GM12892 (cell line): ENCODE measurements at regions not wholly inside any gene's neighbourhood (a gene's known extent, or its start where the extent isn't known, plus 50 kb on each side); places are given as distances from the start of the nearest gene placed in this dataset.

Experiments used
- POLR2A ChIP-seq: IDR thresholded peaks from 2 replicates; pipeline ENCODE4 v1.6.1; 2011; ENCODE audit warnings: low read depth, low read length, control low read depth
- POLR2AphosphoS5 ChIP-seq: IDR thresholded peaks from 2 replicates; pipeline ENCODE4 v1.6.1; 2011; ENCODE audit warnings: low read depth, low read length, control low read depth
- TAF1 ChIP-seq: IDR thresholded peaks from 2 replicates; pipeline ENCODE4 v1.6.1; 2011; ENCODE audit warnings: low read depth, mild to moderate bottlenecking, control low read depth, low read length, borderline replicate concordance

DNA sequence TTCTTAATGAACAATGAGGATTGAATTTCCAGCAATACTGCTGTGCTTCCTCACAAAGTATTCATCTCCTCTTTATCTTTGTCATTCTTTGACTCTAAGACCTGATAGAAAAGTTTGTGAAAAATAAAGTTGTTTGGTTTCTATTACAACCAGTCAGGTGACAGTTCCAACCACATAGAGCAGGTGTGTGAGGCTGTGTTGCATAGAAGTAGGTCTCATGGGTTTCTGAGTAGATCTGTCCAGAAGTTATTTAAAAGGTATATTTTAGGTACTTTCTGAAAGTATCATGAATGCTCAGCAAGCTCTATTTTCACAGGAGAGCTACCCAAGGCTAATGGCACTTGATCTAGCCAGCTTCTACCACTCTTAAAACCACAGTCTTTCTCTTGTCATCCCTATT is 637.0 kb downstream of the DNAH5 start:
- TF ChIP-seq POLR2A, result no peak
- TF ChIP-seq POLR2AphosphoS5, result no peak
- TF ChIP-seq TAF1, result no peak
